Stimulated activated CD8-positive, alpha-beta memory T cell treated with anti-CD3 and anti-CD28 coated beads, Interleukin-2, amount 100 ng/mL, for 48 hours (primary cell): ENCODE measurements at regions not wholly inside any gene's neighbourhood (a gene's known extent, or its start where the extent isn't known, plus 50 kb on each side); places are given as distances from the start of the nearest gene placed in this dataset.
"Not testable (repeated sequence)": the region's sequence is repeated elsewhere in the genome, so short reads cannot be mapped to it uniquely, and the experiment has no call there.

Source experiments
- DNase-seq, 2 donors: peaks; one replicate each; pipeline ENCODE4 v3.0.0-alpha.2; 2020; ENCODE audit warnings: low read depth in 2 of 2

GRCh38 chr9:105022545-105022944 is 94.6 kb upstream of the ABCA1 start:
- DNase-seq: not testable (repeated sequence)

- DNase-seq: no peak
These were observed 95.8 kb upstream of the ABCA1 start for GRCh38 chr9:105023788-105024187.

GRCh38 chr9:105024529-105024928 is 96.6 kb upstream of the ABCA1 start:
- DNase-seq: no peak

- no peak for DNase-seq
These were observed 98.5 kb upstream of the ABCA1 start for GRCh38 chr9:105026451-105026850.

- no peak for DNase-seq
These were observed 99.1 kb upstream of the ABCA1 start for GRCh38 chr9:105027084-105027483.

GRCh38 chr9:105030285-105030684 is 102.3 kb upstream of the ABCA1 start:
- no peak for DNase-seq

GRCh38 chr9:105037139-105037538 is 109.2 kb upstream of the ABCA1 start:
- no peak for DNase-seq

- no peak for DNase-seq
These were observed 110.1 kb upstream of the ABCA1 start for GRCh38 chr9:105038051-105038450.

GRCh38 chr9:105039175-105039799 is 111.3 kb upstream of the ABCA1 start:
- no peak for DNase-seq

- no peak for DNase-seq
These were observed 115.5 kb upstream of the ABCA1 start for GRCh38 chr9:105043370-105043936.

GRCh38 chr9:105044518-105044917 is 116.6 kb upstream of the ABCA1 start:
- no peak for DNase-seq

GRCh38 chr9:105046907-105047741 is 119.2 kb upstream of the ABCA1 start:
- no peak for DNase-seq

- DNase-seq: no peak
These were observed 119.7 kb upstream of the ABCA1 start for GRCh38 chr9:105047742-105048041.

GRCh38 chr9:105048331-105048730 is 120.4 kb upstream of the ABCA1 start:
- DNase-seq: no peak

- no peak for DNase-seq
These were observed 122.3 kb upstream of the ABCA1 start for GRCh38 chr9:105050296-105050695.

- DNase-seq: no peak
These were observed 123.9 kb upstream of the ABCA1 start for GRCh38 chr9:105051897-105052296.

GRCh38 chr9:105052346-105052745 is 124.4 kb upstream of the ABCA1 start:
- DNase-seq: no peak

- peak; percentile 22 to 38 for DNase-seq
These were observed 125.3 kb upstream of the ABCA1 start for GRCh38 chr9:105053209-105053652.

GRCh38 chr9:105054491-105054890 is 126.5 kb upstream of the ABCA1 start:
- no peak for DNase-seq

GRCh38 chr9:105055917-105056316 is 128.0 kb upstream of the ABCA1 start:
- no peak for DNase-seq

- DNase-seq: no peak
These were observed 129.6 kb upstream of the ABCA1 start for GRCh38 chr9:105057551-105057950.

GRCh38 chr9:105059252-105059651 is 131.3 kb upstream of the ABCA1 start:
- no peak for DNase-seq

- no peak for DNase-seq
These were observed 134.4 kb upstream of the ABCA1 start for GRCh38 chr9:105062222-105062855.
